Activated CD4-positive, alpha-beta memory T cell treated with anti-CD3 and anti-CD28 coated beads, Interleukin-2, amount 10 ng/mL, durations not matched to agents 7 days and 5 days (primary cell): ENCODE measurements at regions not wholly inside any gene's neighbourhood (a gene's known extent, or its start where the extent isn't known, plus 50 kb on each side); places are given as distances from the start of the nearest gene placed in this dataset.

Experiments used
- CTCF ChIA-PET: fragments of 350-600 bp; sonication (Branson Sonifier 250); formaldehyde crosslinking; loops from one replicate; lab custom pipeline; 2021; ENCODE audit warnings: antibody characterized with exemption, inconsistent platforms; lab: Charles Lee
- POLR2A ChIA-PET: fragments of 350-600 bp; sonication (Branson Sonifier 250); formaldehyde crosslinking; loops from one replicate; lab custom pipeline; 2021; ENCODE audit warnings: antibody characterized with exemption; lab: Charles Lee
- DNase-seq: peaks from one replicate; pipeline ENCODE4 v3.0.0-alpha.2; 2020
- H3K27ac Mint-ChIP-seq: one replicate; pipeline ENCODE4 v1.8.0; 2021; ENCODE audit warnings: mild to moderate bottlenecking, mixed read lengths
- H3K27me3 Mint-ChIP-seq: one replicate; pipeline ENCODE4 v1.8.0; 2021; ENCODE audit warnings: mixed read lengths
- H3K36me3 Mint-ChIP-seq: one replicate; pipeline ENCODE4 v1.8.0; 2021; ENCODE audit warnings: low read depth, mixed read lengths
- H3K4me1 Mint-ChIP-seq: one replicate; pipeline ENCODE4 v1.8.0; 2021; ENCODE audit warnings: mixed read lengths
- H3K4me3 Mint-ChIP-seq: one replicate; pipeline ENCODE4 v1.8.0; 2021; ENCODE audit warnings: mild to moderate bottlenecking, mixed read lengths
- H3K9me3 Mint-ChIP-seq: one replicate; pipeline ENCODE4 v1.8.0; 2021; ENCODE audit warnings: mixed read lengths

DNA sequence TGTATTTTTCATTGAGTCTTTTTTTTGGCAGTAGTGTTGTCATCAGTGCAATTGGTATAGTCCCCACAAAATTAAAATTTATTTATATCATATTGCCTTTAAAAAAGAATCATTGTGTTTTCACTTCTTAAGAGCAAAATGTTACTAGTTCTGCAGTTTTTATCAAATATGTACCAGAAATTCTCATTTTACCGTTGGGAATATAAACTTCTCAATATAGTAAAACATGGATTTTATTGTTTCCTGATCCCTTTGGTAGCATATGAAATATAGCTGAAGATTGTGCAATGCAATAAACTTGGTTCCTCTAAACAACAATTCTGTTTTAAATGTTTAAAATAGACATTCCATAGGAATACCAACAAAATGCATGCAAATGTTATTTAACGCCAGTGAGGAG lies 306.5 kb upstream of the PCDH20 start:
- no peak for DNase-seq
- peaks cover 17% of the 10 kb centered on the region for H3K9me3 Mint-ChIP-seq
- ChIA-PET CTCF (no interaction called here), POLR2A (no interaction called here)
- no peak overlapping the region for H3K27ac Mint-ChIP-seq
- no peaks in the 10 kb centered on the region for H3K36me3 Mint-ChIP-seq
- H3K27me3 Mint-ChIP-seq = no peaks in the 10 kb centered on the region
- no peak overlapping the region for H3K4me3 Mint-ChIP-seq
- H3K4me1 Mint-ChIP-seq = no peaks in the 10 kb centered on the region

DNA sequence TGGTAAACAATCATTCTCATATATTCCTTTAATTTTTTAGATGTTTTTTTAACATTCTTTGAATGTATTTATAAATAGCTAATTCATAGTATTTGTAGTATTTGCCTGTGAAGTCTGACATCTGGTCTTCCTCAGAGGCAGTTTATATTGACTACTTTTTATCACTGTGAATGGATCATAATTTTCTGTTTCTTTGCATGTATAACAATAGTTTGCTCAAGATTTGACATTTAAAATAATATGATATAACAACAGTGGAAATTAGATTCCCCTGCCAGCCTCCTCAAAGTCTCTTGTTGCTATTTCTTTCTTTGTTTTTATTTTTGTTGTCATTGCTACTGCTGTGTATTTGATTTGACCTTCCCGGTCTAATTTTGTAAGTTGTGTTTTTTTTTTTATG lies 297.0 kb upstream of the PCDH20 start:
- H3K9me3 Mint-ChIP-seq = peaks cover 2% of the 10 kb centered on the region
- no peaks in the 10 kb centered on the region for H3K4me1 Mint-ChIP-seq
- H3K4me3 Mint-ChIP-seq = no peak overlapping the region
- ChIA-PET POLR2A (no interaction called here), CTCF (no interaction called here)
- H3K27me3 Mint-ChIP-seq = no peaks in the 10 kb centered on the region
- no peak for DNase-seq
- no peak overlapping the region for H3K27ac Mint-ChIP-seq
- H3K36me3 Mint-ChIP-seq = no peaks in the 10 kb centered on the region

DNA sequence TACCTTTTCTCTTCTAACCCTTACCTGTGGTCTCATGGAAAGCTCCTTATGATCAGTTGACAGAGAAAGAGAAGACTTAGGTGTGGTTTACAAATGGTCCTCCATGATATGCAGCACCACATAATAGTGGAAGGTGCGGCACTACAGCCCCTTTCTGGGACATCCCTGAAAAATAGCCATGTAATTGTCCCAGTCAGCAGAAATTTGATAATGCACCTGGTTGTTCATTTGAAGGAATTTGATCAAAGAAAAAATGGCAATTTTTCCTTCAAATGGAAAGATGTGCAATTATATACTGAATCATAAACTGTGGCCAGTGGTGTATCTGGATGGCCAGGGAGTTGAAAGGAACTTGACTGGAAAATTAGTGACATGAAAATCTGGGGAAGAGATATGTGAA lies 293.6 kb upstream of the PCDH20 start:
- POLR2A ChIA-PET = no interaction called here
- DNase-seq = no peak
- Mint-ChIP-seq H3K9me3 (peaks cover 13% of the 10 kb centered on the region), H3K27ac (no peak overlapping the region), H3K4me1 (no peaks in the 10 kb centered on the region), H3K36me3 (no peaks in the 10 kb centered on the region), H3K27me3 (no peaks in the 10 kb centered on the region), H3K4me3 (no peak overlapping the region)
- CTCF ChIA-PET = no interaction called here

DNA sequence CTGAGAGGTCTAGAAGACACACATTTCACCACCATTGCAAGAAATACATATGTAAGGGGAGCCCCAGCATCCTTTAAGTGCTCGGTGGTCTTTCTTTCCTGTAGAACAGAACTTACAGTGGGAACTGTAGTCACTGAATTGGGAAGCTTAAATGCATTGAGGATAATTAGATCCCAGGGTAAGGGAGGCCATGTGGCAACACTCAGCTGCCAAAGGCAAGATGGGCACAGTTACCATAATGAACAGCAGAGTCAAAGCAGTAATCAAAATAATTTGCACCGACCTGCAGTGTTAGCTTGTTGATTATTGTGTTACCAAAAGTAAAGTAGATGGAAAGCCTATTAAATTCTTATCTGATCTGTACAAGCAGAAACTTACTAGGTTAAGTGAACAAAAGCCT lies 291.2 kb upstream of the PCDH20 start:
- Mint-ChIP-seq H3K9me3 (peaks cover 16% of the 10 kb centered on the region), H3K27me3 (no peaks in the 10 kb centered on the region), H3K36me3 (no peaks in the 10 kb centered on the region), H3K4me3 (no peak overlapping the region), H3K27ac (no peak overlapping the region), H3K4me1 (no peaks in the 10 kb centered on the region)
- no peak for DNase-seq
- ChIA-PET POLR2A (no interaction called here), CTCF (no interaction called here)

DNA sequence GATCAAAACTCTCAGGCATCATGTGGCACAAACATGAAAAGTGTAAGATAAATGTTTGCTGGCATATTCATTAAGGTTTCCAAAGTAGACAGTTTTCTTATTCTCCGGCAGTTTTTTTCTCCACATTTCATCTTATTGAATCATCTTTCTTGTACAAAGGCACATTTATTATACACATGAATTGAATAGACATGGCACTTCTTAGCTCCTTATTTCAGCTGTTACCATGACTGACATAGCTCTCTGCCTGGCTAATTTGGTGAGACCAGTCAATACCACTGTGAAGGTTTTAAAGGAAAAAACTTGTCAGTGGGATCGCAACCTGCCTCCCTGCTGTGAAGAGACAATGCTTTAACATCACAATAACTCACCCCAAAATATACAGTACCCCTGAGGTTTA lies 285.0 kb upstream of the PCDH20 start:
- Mint-ChIP-seq H3K4me1 (no peaks in the 10 kb centered on the region), H3K4me3 (no peak overlapping the region), H3K36me3 (no peaks in the 10 kb centered on the region), H3K27ac (no peak overlapping the region), H3K9me3 (peaks cover 8% of the 10 kb centered on the region), H3K27me3 (no peaks in the 10 kb centered on the region)
- no peak for DNase-seq
- ChIA-PET CTCF (no interaction called here), POLR2A (no interaction called here)

DNA sequence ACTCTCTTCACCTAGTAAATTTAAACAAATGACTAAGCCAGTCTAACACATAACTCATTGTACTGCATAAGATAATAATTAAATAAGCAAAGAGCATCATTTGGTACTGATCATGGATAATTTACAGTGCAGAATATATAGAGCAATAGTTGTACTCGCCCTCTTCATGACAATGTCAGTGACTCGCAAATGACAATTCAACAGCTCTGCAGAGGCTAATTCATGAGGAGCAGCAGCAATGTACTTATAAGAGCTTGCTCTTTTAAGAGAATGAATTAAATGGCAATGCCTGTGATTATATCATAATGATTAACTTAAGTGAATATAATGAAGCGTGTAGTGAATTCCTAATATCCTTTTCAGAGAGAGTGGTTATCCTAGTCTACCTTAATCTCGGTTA lies 284.5 kb upstream of the PCDH20 start:
- H3K27ac Mint-ChIP-seq = no peak overlapping the region
- POLR2A ChIA-PET = no interaction called here
- no peaks in the 10 kb centered on the region for H3K27me3 Mint-ChIP-seq
- no peak overlapping the region for H3K4me3 Mint-ChIP-seq
- no peaks in the 10 kb centered on the region for H3K4me1 Mint-ChIP-seq
- DNase-seq = no peak
- CTCF ChIA-PET = no interaction called here
- peaks cover 8% of the 10 kb centered on the region for H3K9me3 Mint-ChIP-seq
- no peaks in the 10 kb centered on the region for H3K36me3 Mint-ChIP-seq

DNA sequence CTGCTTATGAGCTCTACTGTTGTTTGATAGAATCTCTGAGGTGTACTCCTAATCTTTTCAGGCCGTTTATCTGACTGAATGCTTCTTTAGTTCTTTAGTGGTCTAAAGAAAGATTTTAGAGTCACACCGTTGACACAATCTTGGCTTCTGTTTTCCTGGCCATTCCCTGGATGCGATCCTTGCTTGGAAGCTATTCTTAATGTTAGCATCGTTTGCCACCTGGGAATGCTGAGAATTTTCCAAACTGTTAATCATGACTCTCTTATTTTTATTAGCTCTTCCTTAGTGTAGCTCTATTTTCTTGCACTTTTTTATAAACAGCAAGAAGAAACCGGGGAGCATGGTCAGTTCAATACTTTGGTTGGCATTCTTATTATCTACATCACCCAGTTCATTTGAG lies 281.0 kb upstream of the PCDH20 start:
- H3K4me1 Mint-ChIP-seq = no peaks in the 10 kb centered on the region
- no peak overlapping the region for H3K27ac Mint-ChIP-seq
- no peaks in the 10 kb centered on the region for H3K9me3 Mint-ChIP-seq
- no peaks in the 10 kb centered on the region for H3K27me3 Mint-ChIP-seq
- ChIA-PET CTCF (no interaction called here), POLR2A (no interaction called here)
- H3K4me3 Mint-ChIP-seq = no peak overlapping the region
- H3K36me3 Mint-ChIP-seq = no peaks in the 10 kb centered on the region
- no peak for DNase-seq

DNA sequence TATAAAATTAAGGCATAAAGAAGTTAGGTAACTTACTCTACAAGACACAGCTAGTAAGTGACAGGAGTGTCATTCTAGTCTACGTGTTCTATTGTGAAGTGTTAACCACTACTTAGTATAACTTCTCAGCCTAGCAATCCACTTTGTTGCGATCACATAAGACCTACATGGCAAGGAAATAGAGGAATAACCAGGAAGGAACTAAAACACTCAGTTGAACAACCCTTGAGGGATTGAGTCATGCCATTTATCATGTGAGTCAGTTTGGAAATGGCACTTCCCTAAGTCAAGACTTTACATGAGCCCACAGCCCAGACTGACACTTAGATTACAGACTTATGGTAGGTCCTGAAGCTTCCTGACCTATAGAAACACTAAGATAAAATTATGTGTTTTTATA lies 279.5 kb upstream of the PCDH20 start:
- CTCF ChIA-PET = no interaction called here
- H3K9me3 Mint-ChIP-seq = no peaks in the 10 kb centered on the region
- H3K4me3 Mint-ChIP-seq = no peak overlapping the region
- no peaks in the 10 kb centered on the region for H3K4me1 Mint-ChIP-seq
- DNase-seq = no peak
- POLR2A ChIA-PET = no interaction called here
- no peaks in the 10 kb centered on the region for H3K36me3 Mint-ChIP-seq
- H3K27ac Mint-ChIP-seq = no peak overlapping the region
- no peaks in the 10 kb centered on the region for H3K27me3 Mint-ChIP-seq

DNA sequence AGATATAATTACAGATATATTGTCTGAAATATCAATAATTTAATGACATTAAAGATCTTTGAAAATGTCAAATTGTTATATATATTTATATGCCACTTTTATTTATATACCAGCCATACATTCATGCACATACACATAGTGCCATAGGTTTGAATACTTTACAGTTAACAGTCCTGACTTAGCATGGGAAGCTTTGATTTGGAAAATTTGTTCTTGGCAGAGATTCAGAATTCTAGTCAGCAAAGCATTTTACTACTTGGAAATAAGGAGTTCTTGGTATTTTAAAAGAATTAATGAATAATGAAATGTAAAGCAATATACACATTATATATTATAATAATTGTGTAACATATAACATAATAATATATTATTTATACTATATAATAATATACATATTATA lies 277.0 kb upstream of the PCDH20 start:
- H3K4me3 Mint-ChIP-seq = no peak overlapping the region
- DNase-seq = no peak
- H3K27me3 Mint-ChIP-seq = no peaks in the 10 kb centered on the region
- no peaks in the 10 kb centered on the region for H3K4me1 Mint-ChIP-seq
- H3K36me3 Mint-ChIP-seq = no peaks in the 10 kb centered on the region
- ChIA-PET POLR2A (no interaction called here), CTCF (no interaction called here)
- no peaks in the 10 kb centered on the region for H3K9me3 Mint-ChIP-seq
- no peak overlapping the region for H3K27ac Mint-ChIP-seq

DNA sequence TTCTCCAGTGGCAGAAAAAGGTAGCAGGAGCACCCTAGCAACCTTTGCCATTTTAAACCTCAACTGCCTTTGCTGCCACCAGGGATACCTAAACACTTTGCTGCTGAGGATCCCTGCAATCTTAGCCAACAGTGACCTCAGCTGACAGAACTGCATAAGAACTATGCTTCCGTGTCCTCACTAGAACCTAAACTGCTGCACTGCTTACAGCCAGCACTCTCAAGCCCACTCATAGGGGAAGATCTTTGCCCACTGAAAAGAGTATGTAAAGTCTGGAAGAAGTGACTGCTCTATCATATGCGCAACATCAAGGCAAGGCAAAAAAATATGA lies 270.0 kb upstream of the PCDH20 start:
- CTCF ChIA-PET = no interaction called here
- Mint-ChIP-seq H3K36me3 (no peaks in the 10 kb centered on the region), H3K4me1 (no peaks in the 10 kb centered on the region), H3K4me3 (no peak overlapping the region), H3K27ac (no peak overlapping the region), H3K9me3 (peaks cover 3% of the 10 kb centered on the region), H3K27me3 (no peaks in the 10 kb centered on the region)
- DNase-seq = no peak
- POLR2A ChIA-PET = no interaction called here

DNA sequence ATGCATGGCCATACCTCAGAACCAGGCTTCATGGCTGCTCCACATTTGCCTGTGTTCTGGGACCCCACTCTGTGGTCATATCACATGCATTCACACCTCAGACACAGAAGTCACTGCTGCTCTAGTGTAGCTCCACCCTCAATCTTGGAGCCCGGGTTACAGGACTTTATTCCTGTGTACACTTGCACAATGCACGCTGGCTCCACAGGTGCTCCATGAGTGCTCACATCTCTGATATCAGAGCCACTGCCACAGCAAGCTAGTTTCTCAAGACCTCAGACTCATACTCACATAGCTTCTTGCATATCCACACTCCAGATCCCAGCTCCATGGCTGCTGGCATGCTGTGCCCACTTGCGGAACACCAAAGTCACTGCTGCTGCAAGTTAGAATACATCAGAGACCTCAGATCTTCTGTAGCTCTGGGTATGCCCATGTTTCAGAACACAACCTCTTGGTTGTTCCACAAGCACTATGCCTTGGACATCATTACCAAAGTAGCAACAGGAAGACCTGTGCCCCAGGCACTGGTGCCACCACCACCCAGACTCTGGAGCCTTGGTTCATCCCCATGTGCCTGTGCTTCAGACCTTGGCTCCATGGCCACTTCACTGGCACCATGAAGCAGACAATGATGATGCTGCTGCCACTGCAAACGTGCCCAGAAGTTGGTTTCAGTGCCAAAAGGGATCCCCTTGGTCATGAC lies 269.5 kb upstream of the PCDH20 start:
- H3K9me3 Mint-ChIP-seq = peaks cover 3% of the 10 kb centered on the region
- DNase-seq = no peak
- H3K4me1 Mint-ChIP-seq = no peaks in the 10 kb centered on the region
- H3K36me3 Mint-ChIP-seq = no peaks in the 10 kb centered on the region
- no peak overlapping the region for H3K27ac Mint-ChIP-seq
- CTCF ChIA-PET = no interaction called here
- H3K27me3 Mint-ChIP-seq = no peaks in the 10 kb centered on the region
- H3K4me3 Mint-ChIP-seq = no peak overlapping the region
- POLR2A ChIA-PET = no interaction called here

DNA sequence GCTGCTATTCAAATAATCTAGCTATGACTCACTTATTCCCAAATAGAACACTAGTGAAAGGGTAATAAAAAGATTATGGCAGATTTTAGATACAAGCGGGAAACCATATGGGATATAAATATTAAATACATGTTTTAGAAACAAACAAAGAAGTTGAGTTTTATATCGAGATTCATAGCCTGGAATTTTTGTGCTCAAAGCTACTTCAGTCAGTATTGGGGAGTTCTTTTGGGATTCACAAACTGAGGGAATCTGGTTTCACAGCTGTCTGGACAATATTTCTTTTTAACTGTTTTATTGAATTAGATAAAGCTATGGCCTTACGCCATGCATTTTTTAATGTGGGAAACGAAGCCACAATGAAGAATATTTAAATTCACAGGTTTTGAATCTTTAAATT lies 257.1 kb upstream of the PCDH20 start:
- no peak overlapping the region for H3K4me3 Mint-ChIP-seq
- POLR2A ChIA-PET = no interaction called here
- DNase-seq = no peak
- no peaks in the 10 kb centered on the region for H3K27me3 Mint-ChIP-seq
- H3K4me1 Mint-ChIP-seq = no peaks in the 10 kb centered on the region
- CTCF ChIA-PET = no interaction called here
- no peak overlapping the region for H3K27ac Mint-ChIP-seq
- no peaks in the 10 kb centered on the region for H3K36me3 Mint-ChIP-seq
- peaks cover 5% of the 10 kb centered on the region for H3K9me3 Mint-ChIP-seq

DNA sequence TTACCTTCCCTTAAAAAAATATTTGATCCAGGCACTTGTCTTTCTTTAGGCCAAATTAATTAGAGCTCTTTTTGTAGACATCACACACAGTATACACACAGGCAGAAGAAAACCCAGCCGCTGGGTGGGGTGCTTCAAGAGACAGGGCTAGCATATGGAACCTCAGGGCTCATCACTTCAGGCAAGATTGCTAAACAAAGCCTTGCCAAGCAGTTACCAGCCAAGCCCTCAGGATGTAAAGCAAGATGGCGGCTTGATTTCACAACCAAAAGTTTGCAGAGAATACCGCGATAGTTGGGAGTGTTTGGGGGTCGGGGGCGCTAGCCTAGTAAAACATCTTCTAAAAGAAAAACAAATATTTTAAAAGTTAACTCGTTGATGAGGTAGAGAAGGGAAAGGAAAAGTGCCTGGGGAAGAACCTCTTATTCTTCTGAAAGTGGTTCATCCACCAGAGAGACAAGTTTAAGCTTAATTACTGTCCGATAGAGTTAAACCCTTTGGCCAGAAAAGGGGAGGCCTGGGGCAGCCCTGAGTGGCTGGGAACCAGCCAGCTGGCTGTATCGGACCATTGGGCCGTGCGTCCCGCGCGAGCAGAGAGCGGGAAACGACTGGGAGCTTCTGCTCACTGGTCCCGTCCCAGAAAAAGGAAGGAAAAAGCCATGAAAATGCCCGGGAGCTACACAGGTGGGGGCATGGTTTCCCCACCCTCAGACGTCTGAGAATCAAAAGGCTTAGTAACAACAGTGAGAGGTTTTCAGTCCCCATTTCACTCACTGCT lies 254.9 kb upstream of the PCDH20 start:
- POLR2A ChIA-PET = no interaction called here
- H3K27me3 Mint-ChIP-seq = no peaks in the 10 kb centered on the region
- H3K4me3 Mint-ChIP-seq = no peak overlapping the region
- DNase-seq = no peak
- peaks cover 8% of the 10 kb centered on the region for H3K9me3 Mint-ChIP-seq
- H3K4me1 Mint-ChIP-seq = no peaks in the 10 kb centered on the region
- CTCF ChIA-PET = no interaction called here
- H3K27ac Mint-ChIP-seq = no peak overlapping the region
- no peaks in the 10 kb centered on the region for H3K36me3 Mint-ChIP-seq
